ENCODE measurements at regions not wholly inside any gene's neighbourhood (a gene's known extent, or its start where the extent isn't known, plus 50 kb on each side); places are given as distances from the start of the nearest gene placed in this dataset.

- TF ChIP-seq POLR2A (IDR thresholded peaks at IDR 0.05; ENCODE audit: borderline replicate concordance, extremely low read depth, insufficient read depth, insufficient read length) (no peak), CTCF (IDR thresholded peaks at IDR 0.05 in 2 of 3, conservative IDR thresholded peaks at IDR 0.05 in 1 of 3; ENCODE audit: borderline replicate concordance in 1 of 3, insufficient read depth in 1 of 3, low read depth in 2 of 3, low read length in 2 of 3) (no peak), RAD21 (IDR thresholded peaks at IDR 0.05; ENCODE audit: low read depth) (no peak), ATF3 (IDR thresholded peaks at IDR 0.05) (no peak), YY1 (IDR thresholded peaks at IDR 0.05; ENCODE audit: extremely low read depth, insufficient replicate concordance, low read depth, low read length) (no peak), POLR2AphosphoS5 (IDR thresholded peaks at IDR 0.05; ENCODE audit: low read depth, low read length) (no peak), EZH2 (IDR thresholded peaks at IDR 0.05) (no peak), REST (IDR thresholded peaks at IDR 0.05; ENCODE audit: low read depth) (no peak), JUND (IDR thresholded peaks at IDR 0.05) (no peak), SRF (IDR thresholded peaks at IDR 0.05; ENCODE audit: low read depth) (no peak), ZNF274 (IDR thresholded peaks at IDR 0.05; ENCODE audit: low read depth, low read length) (no peak), MAX (IDR thresholded peaks at IDR 0.05) (no peak)
Observed at GRCh38 chr16:79369796-79370195, 230.7 kb downstream of the MAF start.
